NT2/D1 (cell line): ENCODE measurements at regions not wholly inside any gene's neighbourhood (a gene's known extent, or its start where the extent isn't known, plus 50 kb on each side); places are given as distances from the start of the nearest gene placed in this dataset.

Experiments
- SUZ12 ChIP-seq: IDR thresholded peaks from 2 replicates; pipeline ENCODE4 v1.6.1; 2011; ENCODE audit not compliant: insufficient read length, insufficient read depth; ENCODE audit errors: extremely low read depth
- YY1 ChIP-seq: IDR thresholded peaks from 2 replicates; pipeline ENCODE4 v1.6.1; 2011; ENCODE audit not compliant: insufficient read length, insufficient read depth
- ZNF274 ChIP-seq: IDR thresholded peaks from 2 replicates; pipeline ENCODE4 v1.6.1; 2011; ENCODE audit warnings: mild to moderate bottlenecking, low read depth, low read length

- TF ChIP-seq YY1 (no peak), SUZ12 (no peak), ZNF274 (no peak)
Measured at GRCh38 chr10:109215291-109216075, 707.8 kb downstream of the XPNPEP1 start.
